ENCODE measurements at regions not wholly inside any gene's neighbourhood (a gene's known extent, or its start where the extent isn't known, plus 50 kb on each side); places are given as distances from the start of the nearest gene placed in this dataset.

DNA sequence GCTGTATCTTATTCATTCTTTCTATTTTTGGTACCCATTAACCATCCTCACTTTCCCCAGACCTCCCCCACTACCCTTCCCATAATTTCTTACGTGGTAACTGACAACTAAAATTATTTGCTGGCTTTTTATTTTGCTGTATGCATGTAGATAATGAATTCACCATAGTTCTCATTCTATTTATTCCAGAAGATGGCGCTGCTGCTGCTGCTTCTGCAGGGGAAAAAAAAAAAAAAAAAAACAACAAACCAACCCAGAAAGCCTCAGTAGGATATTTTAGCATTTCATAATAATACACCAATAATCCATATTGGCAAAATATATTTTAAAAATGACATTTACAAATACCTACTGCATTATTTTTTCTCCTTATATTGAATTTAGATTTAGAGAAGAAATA, 416.6 kb upstream of the MAGEB18 start:
- TF ChIP-seq TARDBP (IDR thresholded peaks at IDR 0.05), result no peak
- no peak for TF ChIP-seq HDGF (IDR thresholded peaks at IDR 0.05; ENCODE audit: borderline replicate concordance)
- TF ChIP-seq LEF1 (IDR thresholded peaks at IDR 0.05; ENCODE audit: borderline replicate concordance), result no peak
- TF ChIP-seq SP1 (IDR thresholded peaks at IDR 0.05), result no peak

All from HEK293T (cell line).